ENCODE measurements at regions not wholly inside any gene's neighbourhood (a gene's known extent, or its start where the extent isn't known, plus 50 kb on each side); places are given as distances from the start of the nearest gene placed in this dataset.
A peak's percentile ranks its signal among the peaks of the same experiment; 100 is the strongest.

GRCh38 chr13:30119476-30119875, 187.9 kb downstream of the KATNAL1 start:
- Histone ChIP-seq H3K36me3 (no peaks in the 10 kb centered on the region), H3K4me3 (peak overlapping the region; percentile 14), H3K9me3 (replicated peaks) (no peaks in the 10 kb centered on the region; the same call in 1 of the 2 replicates), H3K4me1 (peaks cover 12% of the 10 kb centered on the region), H3K27me3 (0 out of 2 replicates have a peak, but pooled peaks cover 6% of the 10 kb centered on the region), H3K27ac (no peak overlapping the region)
- DNase-seq, result peak; percentile 37 to 59

GRCh38 chr13:30116379-30116778, 191.0 kb downstream of the KATNAL1 start:
- DNase-seq, result no peak
- no peak overlapping the region for H3K27ac ChIP-seq

GRCh38 chr13:30115257-30115600, 192.1 kb downstream of the KATNAL1 start:
- H3K36me3 ChIP-seq, result no peaks in the 10 kb centered on the region
- peaks cover 12% of the 10 kb centered on the region for H3K4me1 ChIP-seq
- DNase-seq, result no peak
- peak overlapping the region; percentile 57 for H3K4me3 ChIP-seq
- H3K9me3 ChIP-seq (replicated peaks), result no peaks in the 10 kb centered on the region; the same call in 1 of the 2 replicates
- no peaks in the 10 kb centered on the region for H3K27me3 ChIP-seq
- no peak overlapping the region for H3K27ac ChIP-seq

More at GRCh38 chr13:30116379-30116778, 191.0 kb downstream of the KATNAL1 start:
- Histone ChIP-seq H3K27me3 (0 out of 2 replicates have a peak, but pooled peaks cover 4% of the 10 kb centered on the region), H3K4me1 (peaks cover 12% of the 10 kb centered on the region), H3K36me3 (no peaks in the 10 kb centered on the region), H3K9me3 (replicated peaks) (no peaks in the 10 kb centered on the region; the same call in 1 of the 2 replicates), H3K4me3 (no peak overlapping the region)

GRCh38 chr13:30114571-30115256, 192.6 kb downstream of the KATNAL1 start:
- Histone ChIP-seq H3K9me3 (replicated peaks) (no peaks in the 10 kb centered on the region), H3K4me3 (peak overlapping the region; percentile 57), H3K4me1 (peaks cover 9% of the 10 kb centered on the region), H3K36me3 (no peaks in the 10 kb centered on the region), H3K27ac (no peak overlapping the region), H3K27me3 (no peaks in the 10 kb centered on the region)
- DNase-seq, result peak; percentile 83 to 88

GRCh38 chr13:30113983-30114570, 193.3 kb downstream of the KATNAL1 start:
- no peaks in the 10 kb centered on the region; the same call in 1 of the 2 replicates for H3K27me3 ChIP-seq
- peaks cover 2% of the 10 kb centered on the region for H3K4me1 ChIP-seq
- DNase-seq, result peak in 1 of 2 experiments; percentile 39
- H3K4me3 ChIP-seq, result peak overlapping the region; percentile 57
- no peaks in the 10 kb centered on the region for H3K36me3 ChIP-seq
- H3K27ac ChIP-seq, result no peak overlapping the region
- no peaks in the 10 kb centered on the region for H3K9me3 ChIP-seq (replicated peaks)

- H3K27ac ChIP-seq, result no peak overlapping the region
- DNase-seq, result no peak
- H3K4me1 ChIP-seq, result no peaks in the 10 kb centered on the region; the same call in none of the 2 replicates
- no peaks in the 10 kb centered on the region for H3K9me3 ChIP-seq (replicated peaks)
- H3K4me3 ChIP-seq, result peak overlapping the region; percentile 57; the same call in 1 of the 2 replicates
- H3K36me3 ChIP-seq, result no peaks in the 10 kb centered on the region
- H3K27me3 ChIP-seq, result no peaks in the 10 kb centered on the region; the same call in 1 of the 2 replicates
These were observed 193.8 kb downstream of the KATNAL1 start for GRCh38 chr13:30113551-30113950.

- peak overlapping the region; percentile 48 for H3K4me3 ChIP-seq
These were observed 194.5 kb downstream of the KATNAL1 start for GRCh38 chr13:30112602-30113435.

GRCh38 chr13:30111810-30112209, 195.5 kb downstream of the KATNAL1 start:
- Histone ChIP-seq H3K27ac (no peak overlapping the region), H3K27me3 (no peaks in the 10 kb centered on the region; the same call in 1 of the 2 replicates), H3K4me3 (no peak overlapping the region), H3K9me3 (replicated peaks) (no peaks in the 10 kb centered on the region), H3K36me3 (no peaks in the 10 kb centered on the region), H3K4me1 (no peaks in the 10 kb centered on the region; the same call in none of the 2 replicates)
- peak; percentile 35 to 50 for DNase-seq

More at GRCh38 chr13:30112602-30113435, 194.5 kb downstream of the KATNAL1 start:
- H3K36me3 ChIP-seq, result no peaks in the 10 kb centered on the region
- H3K4me1 ChIP-seq, result no peaks in the 10 kb centered on the region; the same call in none of the 2 replicates
- H3K27me3 ChIP-seq, result no peaks in the 10 kb centered on the region; the same call in 1 of the 2 replicates
- H3K27ac ChIP-seq, result no peak overlapping the region
- DNase-seq, result peak; percentile 78 to 91
- H3K9me3 ChIP-seq (replicated peaks), result no peaks in the 10 kb centered on the region

- Histone ChIP-seq H3K27me3 (no peaks in the 10 kb centered on the region; the same call in none of the 2 replicates), H3K9me3 (replicated peaks) (no peaks in the 10 kb centered on the region), H3K4me3 (no peak overlapping the region), H3K36me3 (no peaks in the 10 kb centered on the region), H3K4me1 (no peaks in the 10 kb centered on the region; the same call in none of the 2 replicates), H3K27ac (no peak overlapping the region)
- no peak for DNase-seq
These were observed 196.9 kb downstream of the KATNAL1 start for GRCh38 chr13:30110301-30111070.

GRCh38 chr13:30109471-30110135, 197.7 kb downstream of the KATNAL1 start:
- DNase-seq, result no peak
- no peaks in the 10 kb centered on the region; the same call in 1 of the 2 replicates for H3K4me1 ChIP-seq
- no peak overlapping the region for H3K4me3 ChIP-seq
- no peaks in the 10 kb centered on the region for H3K36me3 ChIP-seq
- no peaks in the 10 kb centered on the region for H3K9me3 ChIP-seq (replicated peaks)
- no peak overlapping the region for H3K27ac ChIP-seq
- no peaks in the 10 kb centered on the region; the same call in none of the 2 replicates for H3K27me3 ChIP-seq

GRCh38 chr13:30108913-30109237, 198.5 kb downstream of the KATNAL1 start:
- no peaks in the 10 kb centered on the region; the same call in none of the 2 replicates for H3K27me3 ChIP-seq
- no peaks in the 10 kb centered on the region for H3K36me3 ChIP-seq
- DNase-seq, result no peak
- no peaks in the 10 kb centered on the region for H3K9me3 ChIP-seq (replicated peaks)
- H3K4me3 ChIP-seq, result no peak overlapping the region
- no peak overlapping the region for H3K27ac ChIP-seq
- H3K4me1 ChIP-seq, result no peaks in the 10 kb centered on the region; the same call in 1 of the 2 replicates

GRCh38 chr13:30108216-30108912, 199.0 kb downstream of the KATNAL1 start:
- Histone ChIP-seq H3K4me3 (no peak overlapping the region), H3K27me3 (no peaks in the 10 kb centered on the region; the same call in none of the 2 replicates), H3K36me3 (no peaks in the 10 kb centered on the region), H3K4me1 (no peaks in the 10 kb centered on the region; the same call in 1 of the 2 replicates), H3K27ac (no peak overlapping the region), H3K9me3 (replicated peaks) (no peaks in the 10 kb centered on the region)
- peak; percentile 26 to 47 for DNase-seq

- no peaks in the 10 kb centered on the region; the same call in 1 of the 2 replicates for H3K4me1 ChIP-seq
- no peak for DNase-seq
- H3K27ac ChIP-seq, result no peak overlapping the region
- H3K27me3 ChIP-seq, result no peaks in the 10 kb centered on the region; the same call in none of the 2 replicates
- no peaks in the 10 kb centered on the region for H3K9me3 ChIP-seq (replicated peaks)
- H3K4me3 ChIP-seq, result no peak overlapping the region
- H3K36me3 ChIP-seq, result no peaks in the 10 kb centered on the region
These were observed 199.7 kb downstream of the KATNAL1 start for GRCh38 chr13:30107521-30108136.

Data from SJCRH30 (cell line).